GM18498 (cell line): ENCODE measurements at regions not wholly inside any gene's neighbourhood (a gene's known extent, or its start where the extent isn't known, plus 50 kb on each side); places are given as distances from the start of the nearest gene placed in this dataset.

Source experiments
- ATAC-seq: cut with Tn5 transposase; IDR thresholded peaks from one replicate; pipeline ENCODE4 v1.9.1; 2021; ENCODE audit warnings: mild to moderate bottlenecking, moderate library complexity; ENCODE audit not compliant: unreplicated experiment

- ATAC-seq = no peak
Observed at GRCh38 chr6:80667006-80667405, 560.5 kb downstream of the BCKDHB start.

DNA sequence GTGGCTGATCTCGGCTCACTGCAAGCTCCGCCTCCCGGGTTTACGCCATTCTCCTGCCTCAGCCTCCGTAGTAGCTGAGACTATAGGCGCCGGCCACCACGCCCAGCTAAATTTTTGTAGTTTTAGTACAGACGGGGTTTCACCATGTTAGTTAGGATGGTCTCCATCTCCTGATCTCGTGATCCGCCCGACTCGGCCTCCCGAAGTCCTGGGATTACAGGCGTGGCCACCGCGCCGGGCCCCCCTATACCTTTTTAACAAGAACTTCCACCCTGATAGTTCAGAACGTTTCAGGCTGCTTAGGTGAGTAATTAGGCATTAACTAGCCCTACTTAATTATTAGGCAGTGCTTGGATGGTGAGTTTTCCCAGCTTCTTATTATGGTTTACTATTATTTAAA is 552.5 kb downstream of the BCKDHB start:
- no peak for ATAC-seq

DNA sequence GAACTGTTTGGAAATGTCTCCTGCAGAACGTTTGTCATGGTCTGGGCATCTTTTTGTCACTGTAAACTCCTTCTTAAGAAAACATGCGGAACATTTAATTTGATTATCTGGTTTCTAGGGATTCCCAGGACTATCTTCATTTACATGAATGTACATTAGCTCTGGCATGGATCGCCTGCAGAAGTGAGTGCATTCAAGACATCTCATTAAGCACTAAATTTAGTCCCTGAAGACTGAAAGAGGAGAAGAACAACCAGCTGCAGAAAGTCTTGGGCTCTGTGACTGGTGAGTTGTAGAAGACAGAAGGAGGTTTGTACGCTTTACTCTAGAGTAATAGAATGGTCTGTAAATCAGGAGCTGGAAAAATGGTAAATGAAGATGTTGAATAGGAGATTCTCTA is 540.7 kb downstream of the BCKDHB start:
- no peak for ATAC-seq

DNA sequence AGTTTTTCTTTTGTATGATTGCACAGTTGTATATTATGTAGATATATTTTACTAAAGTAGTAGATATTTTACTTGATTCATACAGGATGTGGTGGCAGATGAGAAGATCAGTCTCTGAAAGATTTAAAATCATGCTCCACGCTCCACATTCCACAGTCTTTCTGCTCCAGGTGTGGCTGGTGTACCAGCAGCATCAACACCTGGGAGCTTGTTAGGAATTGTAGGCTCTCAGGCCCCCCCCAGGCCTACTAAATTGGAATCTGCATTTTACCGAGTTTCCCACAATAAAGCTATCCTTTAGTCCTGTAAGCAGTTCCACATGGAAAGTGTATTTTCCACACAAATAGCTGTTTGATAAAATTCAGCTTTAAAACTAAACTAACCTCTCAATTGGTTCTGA is 537.4 kb downstream of the BCKDHB start:
- no peak for ATAC-seq

GRCh38 chr6:80642452-80642851 is 536.0 kb downstream of the BCKDHB start:
- no peak for ATAC-seq

DNA sequence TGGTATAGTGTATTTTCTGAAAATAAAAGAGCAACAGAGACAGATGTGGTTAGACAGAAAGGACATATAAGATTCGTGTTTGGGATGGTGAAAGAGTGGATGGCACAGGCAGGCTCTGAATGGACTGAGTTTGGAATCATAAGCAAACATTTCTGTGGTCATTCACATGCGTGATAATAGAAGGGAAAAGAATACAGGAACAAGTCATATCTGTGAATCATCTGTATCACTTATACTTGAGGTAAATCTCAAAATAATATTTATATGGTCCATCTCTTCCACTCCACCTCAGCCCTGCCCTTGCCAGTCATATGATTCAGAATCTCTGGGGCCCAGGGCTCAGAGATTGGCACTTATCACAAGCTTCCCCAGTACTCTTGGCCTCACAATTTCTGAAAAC is 535.1 kb downstream of the BCKDHB start:
- ATAC-seq = no peak

DNA sequence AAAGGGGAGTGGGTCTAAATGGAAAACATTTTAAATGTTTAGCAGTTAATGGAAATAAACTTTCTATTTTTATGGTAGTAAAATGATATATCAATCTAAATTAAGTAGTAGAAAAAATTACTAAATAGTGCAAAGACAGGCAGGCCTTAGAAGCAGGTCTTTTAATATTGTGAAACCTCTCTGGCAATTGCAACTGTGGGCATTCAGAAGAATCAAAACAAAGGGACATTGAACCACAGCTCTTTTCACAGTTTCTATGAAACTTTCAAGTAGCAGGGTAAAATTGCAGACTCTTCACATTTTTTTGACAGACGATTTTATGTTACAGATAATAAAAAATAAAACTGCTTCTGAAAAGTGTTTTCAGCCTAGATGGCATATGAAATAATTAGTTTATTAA is 533.7 kb downstream of the BCKDHB start:
- ATAC-seq = no peak

DNA sequence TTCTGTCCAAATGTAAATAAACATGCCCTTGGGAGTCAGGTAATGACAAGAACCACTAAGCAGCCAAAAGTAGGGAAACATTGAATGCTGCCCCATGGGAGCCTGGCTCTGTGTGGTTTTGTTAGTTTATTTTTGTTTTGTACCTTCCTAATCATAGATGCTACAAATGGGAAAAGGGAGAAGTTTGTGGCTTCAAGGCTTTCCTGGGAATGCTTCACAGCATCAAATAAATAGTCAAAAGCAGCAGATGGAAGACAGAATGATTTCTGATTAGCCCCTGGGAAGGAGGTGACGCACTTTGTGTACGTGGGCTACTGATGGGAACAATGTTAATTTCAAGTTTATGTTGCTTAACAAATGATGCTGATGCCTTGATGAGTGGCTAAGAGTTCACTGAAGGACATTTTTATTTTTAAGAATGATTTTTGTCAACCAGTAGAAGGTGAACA is 532.7 kb downstream of the BCKDHB start:
- no peak for ATAC-seq

DNA sequence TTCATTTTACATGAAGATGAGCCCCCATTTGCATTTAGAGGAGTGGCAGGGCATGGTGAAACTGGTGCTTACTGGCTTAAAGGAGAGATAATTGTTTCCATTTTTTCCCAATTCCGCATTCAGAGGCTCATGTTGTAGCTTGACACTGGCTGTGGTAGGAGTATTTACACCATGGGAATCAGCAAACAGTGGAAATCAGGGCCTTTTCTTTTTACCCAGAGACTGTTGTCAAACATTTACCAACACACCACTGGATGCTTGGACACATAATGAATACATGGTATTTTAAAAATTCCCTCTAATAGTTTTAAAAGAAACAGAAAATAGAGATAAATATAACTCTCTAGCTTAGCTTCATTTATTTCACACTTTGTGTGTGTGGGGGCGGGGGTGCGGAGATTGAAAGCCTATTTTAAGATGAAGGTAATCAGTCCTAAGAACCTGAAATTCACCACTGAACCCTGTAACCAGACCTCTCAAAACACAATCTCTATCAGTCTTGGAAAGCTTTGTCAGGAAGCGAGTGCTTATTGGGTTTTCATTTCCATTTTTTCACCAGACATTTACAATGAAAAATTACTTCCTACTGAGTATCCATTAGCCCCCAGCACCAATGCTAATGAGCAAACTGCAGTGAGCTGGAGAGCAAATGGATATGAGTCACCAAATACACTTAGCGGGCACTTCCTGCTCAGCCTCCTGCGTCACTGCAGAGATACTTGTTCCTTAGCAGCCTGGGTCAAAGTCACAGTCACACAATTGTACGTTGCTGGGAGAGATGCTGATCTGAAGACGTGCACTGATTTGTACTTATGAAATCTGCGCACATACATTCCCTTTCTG is 532.0 kb downstream of the BCKDHB start:
- ATAC-seq = peak; percentile 93

DNA sequence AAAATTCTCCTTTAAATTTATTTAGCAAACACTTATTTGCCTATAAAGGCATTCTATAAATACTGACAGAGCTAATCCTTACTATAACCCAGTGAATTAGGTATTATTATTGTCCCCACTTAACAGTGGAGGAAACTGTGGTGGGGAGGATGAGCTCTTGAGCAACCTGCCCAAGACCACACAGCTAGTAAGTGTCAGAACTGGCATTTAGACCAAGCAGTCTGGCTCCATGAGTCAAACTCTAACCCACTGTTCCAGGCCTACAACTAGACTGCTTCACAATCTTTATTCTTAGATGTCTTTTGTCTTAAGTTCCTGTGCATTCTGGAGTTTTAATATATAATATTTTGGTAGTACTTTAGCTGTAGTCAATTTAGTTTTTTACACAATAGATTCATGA is 530.8 kb downstream of the BCKDHB start:
- ATAC-seq = no peak

DNA sequence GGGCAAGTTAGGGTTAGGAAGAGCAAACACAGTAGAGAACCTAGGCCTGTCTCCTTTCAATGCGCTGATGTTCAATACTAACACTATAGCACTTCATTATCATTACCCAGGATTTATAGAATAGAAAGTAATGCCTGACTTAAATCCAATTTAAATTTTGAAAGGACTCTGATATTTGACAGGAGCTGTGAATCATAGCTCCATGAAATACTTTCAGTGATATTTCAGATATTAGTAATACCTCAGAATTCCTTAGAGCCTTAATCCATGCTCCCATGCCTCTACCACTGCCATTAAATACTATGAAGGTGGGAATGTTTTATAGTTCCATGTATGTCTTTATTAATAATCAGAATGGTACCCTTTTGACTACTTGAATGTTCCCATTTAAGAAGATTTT is 530.2 kb downstream of the BCKDHB start:
- ATAC-seq = no peak

DNA sequence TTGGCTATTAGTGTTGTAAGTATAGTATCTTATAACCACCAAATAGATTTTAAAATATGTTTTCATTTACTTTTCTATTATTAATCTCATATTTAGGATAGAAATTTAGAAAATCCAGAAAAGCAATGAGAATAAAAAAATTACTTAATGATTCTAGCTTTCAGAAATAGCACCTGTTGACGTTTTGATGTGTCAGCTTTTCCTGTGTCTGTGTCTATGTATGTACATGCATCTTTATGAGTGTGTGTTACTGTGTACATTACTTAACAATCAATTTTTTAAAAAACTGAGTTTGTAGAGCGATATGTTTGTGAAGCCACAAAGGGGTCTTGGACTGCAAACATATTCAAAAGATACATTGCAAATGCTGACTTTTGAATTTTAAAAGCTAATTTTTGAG is 526.9 kb downstream of the BCKDHB start:
- no peak for ATAC-seq

GRCh38 chr6:80625405-80625804 is 518.9 kb downstream of the BCKDHB start:
- ATAC-seq = no peak

GRCh38 chr6:80623066-80623815 is 516.8 kb downstream of the BCKDHB start:
- no peak for ATAC-seq

- ATAC-seq = no peak
Observed at GRCh38 chr6:80622641-80623040, 516.2 kb downstream of the BCKDHB start.

DNA sequence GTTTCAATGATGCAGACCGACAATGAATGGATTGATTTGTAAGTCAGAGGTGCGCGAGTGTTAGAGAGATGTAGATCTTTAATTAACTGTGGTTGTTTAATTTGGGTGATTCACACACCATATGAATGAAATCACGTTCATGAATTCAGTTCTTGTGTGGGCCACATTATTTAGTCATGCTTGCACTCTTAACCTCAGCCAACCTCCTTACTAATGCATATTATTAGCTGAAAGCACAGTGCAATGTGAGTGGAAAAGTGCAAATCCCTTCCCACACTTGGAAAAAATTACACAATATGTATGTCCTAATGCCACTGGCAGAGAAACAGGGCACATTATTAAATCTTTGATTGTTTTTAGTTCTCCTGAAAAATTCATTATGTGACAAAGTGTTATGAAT is 512.5 kb downstream of the BCKDHB start:
- ATAC-seq = no peak

- no peak for ATAC-seq
Observed at GRCh38 chr6:80610846-80611245, 504.4 kb downstream of the BCKDHB start.

GRCh38 chr6:80608881-80609280 is 502.4 kb downstream of the BCKDHB start:
- ATAC-seq = no peak

DNA sequence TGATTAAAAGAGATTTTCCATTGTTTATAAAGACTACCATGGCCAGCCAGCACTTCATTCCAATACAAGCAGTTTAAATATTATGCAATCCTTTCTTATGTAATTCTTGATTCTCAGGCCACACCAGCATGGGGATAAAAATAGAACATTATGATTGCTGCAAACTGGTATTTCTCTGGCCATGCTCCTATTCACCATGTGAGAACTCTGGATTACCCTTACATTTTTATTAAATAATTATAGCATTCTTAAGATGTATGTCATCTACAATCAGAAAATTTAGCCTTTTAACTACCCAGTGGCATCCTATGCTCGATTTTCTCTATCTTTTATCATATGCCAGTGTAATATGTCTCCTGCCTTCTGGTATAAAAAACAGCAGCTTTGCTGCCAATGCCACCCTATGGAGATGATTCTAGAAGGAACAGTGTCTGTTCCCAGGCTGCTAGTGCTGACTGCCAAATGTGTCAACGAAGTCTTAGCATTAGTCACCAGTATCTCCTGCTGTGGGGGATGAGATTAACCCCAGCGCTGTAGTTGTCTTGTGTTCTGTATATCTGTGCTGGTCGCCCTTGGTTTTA is 501.4 kb downstream of the BCKDHB start:
- no peak for ATAC-seq

DNA sequence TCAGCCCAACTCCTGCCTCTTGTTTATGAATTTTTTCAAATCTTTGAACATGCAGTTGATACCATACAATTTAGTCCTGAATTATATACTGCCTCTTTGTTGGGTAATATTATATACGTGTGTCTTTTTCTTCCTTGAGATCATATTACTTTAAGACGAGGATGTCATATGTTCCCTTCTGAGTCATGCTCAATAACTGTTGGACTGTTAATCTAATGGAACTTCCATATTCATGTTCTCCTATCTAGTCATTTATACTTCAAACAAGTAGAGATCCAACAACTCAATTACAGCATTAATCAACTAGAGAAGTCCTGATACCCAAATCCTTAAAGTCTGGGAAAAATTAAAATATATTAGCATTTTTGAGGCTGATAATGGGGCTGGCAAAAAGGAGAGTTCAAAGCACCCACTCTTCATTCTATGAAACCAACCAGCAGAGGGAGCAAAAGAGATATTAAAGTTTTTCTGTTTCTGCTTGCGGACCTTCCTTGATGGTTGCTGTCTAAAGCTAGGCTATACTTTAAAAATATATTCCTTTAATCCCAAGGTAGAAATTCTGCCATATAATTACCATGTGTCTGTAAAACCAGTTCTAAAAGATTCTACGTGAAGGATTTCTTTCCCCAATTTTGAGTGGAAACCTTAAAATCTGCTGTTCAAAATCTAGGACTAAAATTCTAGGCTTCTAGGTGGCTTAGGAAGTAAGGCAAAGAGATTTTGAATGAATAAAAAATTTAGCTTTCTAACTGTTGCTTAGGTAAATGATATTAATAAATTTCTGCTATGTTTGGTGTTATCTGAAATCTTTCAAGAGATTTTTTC is 498.9 kb downstream of the BCKDHB start:
- ATAC-seq = no peak

GRCh38 chr6:80603679-80604078 is 497.2 kb downstream of the BCKDHB start:
- no peak for ATAC-seq
